GM21515 (cell line): ENCODE measurements at regions not wholly inside any gene's neighbourhood (a gene's known extent, or its start where the extent isn't known, plus 50 kb on each side); places are given as distances from the start of the nearest gene placed in this dataset.
"Not testable (repeated sequence)": the region's sequence is repeated elsewhere in the genome, so short reads cannot be mapped to it uniquely, and the experiment has no call there.

Experiments
- ATAC-seq: cut with Tn5 transposase; IDR thresholded peaks from one replicate; pipeline ENCODE4 v1.9.1; 2021; ENCODE audit not compliant: unreplicated experiment

GRCh38 chr6:150495126-150495525, 104.6 kb upstream of the PLEKHG1 start:
- no peak for ATAC-seq

- ATAC-seq = no peak
Measured at GRCh38 chr6:150496629-150497028, 103.1 kb upstream of the PLEKHG1 start.

GRCh38 chr6:150499882-150500312, 99.8 kb upstream of the PLEKHG1 start:
- no peak for ATAC-seq

- ATAC-seq = not testable (repeated sequence)
Measured at GRCh38 chr6:150500568-150500967, 99.1 kb upstream of the PLEKHG1 start.

- ATAC-seq = no peak
Measured at GRCh38 chr6:150503041-150503440, 96.6 kb upstream of the PLEKHG1 start.

- no peak for ATAC-seq
Measured at GRCh38 chr6:150503586-150504339, 95.9 kb upstream of the PLEKHG1 start.

- ATAC-seq = not testable (repeated sequence)
Measured at GRCh38 chr6:150507361-150507760, 92.3 kb upstream of the PLEKHG1 start.

GRCh38 chr6:150510576-150510975, 89.1 kb upstream of the PLEKHG1 start:
- no peak for ATAC-seq

GRCh38 chr6:150511313-150511712, 88.4 kb upstream of the PLEKHG1 start:
- no peak for ATAC-seq

- no peak for ATAC-seq
Measured at GRCh38 chr6:150514806-150515380, 84.8 kb upstream of the PLEKHG1 start.

- ATAC-seq = no peak
Measured at GRCh38 chr6:150516199-150516598, 83.5 kb upstream of the PLEKHG1 start.

- no peak for ATAC-seq
Measured at GRCh38 chr6:150517175-150517574, 82.5 kb upstream of the PLEKHG1 start.

- ATAC-seq = no peak
Measured at GRCh38 chr6:150521482-150521881, 78.2 kb upstream of the PLEKHG1 start.

GRCh38 chr6:150523216-150523615, 76.5 kb upstream of the PLEKHG1 start:
- ATAC-seq = not testable (repeated sequence)

GRCh38 chr6:150525300-150525699, 74.4 kb upstream of the PLEKHG1 start:
- no peak for ATAC-seq

- ATAC-seq = no peak
Measured at GRCh38 chr6:150527100-150527499, 72.6 kb upstream of the PLEKHG1 start.

GRCh38 chr6:150528648-150529285, 70.9 kb upstream of the PLEKHG1 start:
- no peak for ATAC-seq

- ATAC-seq = no peak
Measured at GRCh38 chr6:150529646-150530045, 70.0 kb upstream of the PLEKHG1 start.

- ATAC-seq = no peak
Measured at GRCh38 chr6:150531957-150532356, 67.7 kb upstream of the PLEKHG1 start.

- ATAC-seq = no peak
Measured at GRCh38 chr6:150534553-150534952, 65.1 kb upstream of the PLEKHG1 start.

GRCh38 chr6:150535151-150535804, 64.4 kb upstream of the PLEKHG1 start:
- no peak for ATAC-seq

- ATAC-seq = no peak
Measured at GRCh38 chr6:150535818-150536220, 63.9 kb upstream of the PLEKHG1 start.
